Lung (tissue), 11 donors: ENCODE measurements at regions not wholly inside any gene's neighbourhood (a gene's known extent, or its start where the extent isn't known, plus 50 kb on each side); places are given as distances from the start of the nearest gene placed in this dataset.

Experiments used
- ATAC-seq: fragments of 200-7000 bp; cut with Tn5 transposase; one replicate; pipeline ENCODE4 v1.9.1; 2020; ENCODE audit warnings: moderate number of reproducible peaks; ENCODE audit not compliant: insufficient read depth, low FRiP score
- DNase-seq, 3 donors: peaks; one replicate each; pipeline ENCODE4 v3.0.0-alpha.2; 2013 to 2017
- H3K27ac ChIP-seq, 2 donors: one replicate each; pipeline ENCODE4 v1.5.1; 2013; ENCODE audit warnings: mild to moderate bottlenecking in 2 of 2, moderate library complexity in 2 of 2, control low read depth in 1 of 2, inconsistent platforms in 1 of 2, low read depth in 1 of 2, low read length in 1 of 2
- H3K27me3 ChIP-seq, 3 donors: one replicate each; pipeline ENCODE4 v1.5.1; 2013; ENCODE audit warnings: low read length in 2 of 3; ENCODE audit not compliant: control insufficient read depth in 3 of 3, insufficient read depth in 3 of 3
- H3K36me3 ChIP-seq, 4 donors: one replicate each; pipeline ENCODE4 v1.5.1; 2013; ENCODE audit warnings: low read length in 4 of 4, mild to moderate bottlenecking in 1 of 4, moderate library complexity in 1 of 4; ENCODE audit not compliant: control insufficient read depth in 4 of 4, insufficient read depth in 4 of 4
- H3K4me1 ChIP-seq, 5 donors: one replicate each; pipeline ENCODE4 v1.5.1; 2013; ENCODE audit warnings: low read length in 5 of 5, mild to moderate bottlenecking in 2 of 5, moderate library complexity in 1 of 5; ENCODE audit not compliant: control insufficient read depth in 5 of 5, insufficient read depth in 5 of 5
- H3K4me3 ChIP-seq: one replicate; pipeline ENCODE4 v1.5.1; 2013; ENCODE audit warnings: mild to moderate bottlenecking, control low read depth, moderate library complexity
- H3K9ac ChIP-seq, 2 donors: one replicate each; pipeline ENCODE4 v1.5.1; 2013; ENCODE audit warnings: low read length in 2 of 2, control low read depth in 1 of 2; ENCODE audit not compliant: insufficient read depth in 1 of 2
- H3K9me3 ChIP-seq, 4 donors: one replicate each; pipeline ENCODE4 v1.5.1; 2013; ENCODE audit warnings: low read length in 3 of 4, mild to moderate bottlenecking in 1 of 4, moderate library complexity in 1 of 4; ENCODE audit not compliant: control insufficient read depth in 4 of 4, insufficient read depth in 3 of 4
- CTCF ChIP-seq: IDR thresholded peaks from 2 replicates; pipeline ENCODE4 v1.5.1; 2012; ENCODE audit warnings: mild to moderate bottlenecking; ENCODE audit errors: control extremely low read depth, extremely low read depth
- WGBS, 2 donors: extraction: QIAGEN DNeasy Blood & Tissue Kit; methylation state at CpG; one replicate each; pipeline ENCODE4 v1.1.7; 2013; 5-methylcytosine and 5-hydroxymethylcytosine counted together
- donor health status: control.
- donor health status: control.
- donor health status: Bipolar disorder and iron deficiency.
- donor health status: healthy.
- donor health status: DM: yes; HTN: yes; CAD: no.

GRCh38 chr6:4370066-4370465, 234.7 kb upstream of the ECI2 start:
- H3K36me3 ChIP-seq = no peaks in the 10 kb centered on the region
- no peaks in the 10 kb centered on the region for H3K27me3 ChIP-seq
- H3K4me1 ChIP-seq = peaks cover 0 to 16% (median 0%) of the 10 kb centered on the region in 5 donors
- H3K9me3 ChIP-seq = peaks cover 0 to 4% (median 0%) of the 10 kb centered on the region in 4 donors
- H3K4me3 ChIP-seq = no peak overlapping the region
- no peak for DNase-seq
- TF ChIP-seq CTCF = no peak
- no peak for ATAC-seq
- H3K9ac ChIP-seq = no peak overlapping the region
- peak overlapping the region in 1 of 2 donors; percentile 85 for H3K27ac ChIP-seq
- 59% methylated on average over 3 of the region's 3 CpGs for WGBS, 2 donors

GRCh38 chr6:4369616-4370015, 234.2 kb upstream of the ECI2 start:
- H3K27ac ChIP-seq = peak overlapping the region in 1 of 2 donors; percentile 85
- no peak overlapping the region for H3K4me3 ChIP-seq
- DNase-seq (peak in 2 of 3 donors; percentile 29 to 38), ATAC-seq (no peak)
- WGBS, 2 donors = 66 to 74% methylated on average over 4 of the region's 4 CpGs
- H3K36me3 ChIP-seq = no peaks in the 10 kb centered on the region
- no peak overlapping the region for H3K9ac ChIP-seq
- peaks cover 0 to 16% (median 0%) of the 10 kb centered on the region in 5 donors for H3K4me1 ChIP-seq
- TF ChIP-seq CTCF = no peak
- no peaks in the 10 kb centered on the region for H3K27me3 ChIP-seq
- H3K9me3 ChIP-seq = peaks cover 0 to 4% (median 0%) of the 10 kb centered on the region in 4 donors

GRCh38 chr6:4368649-4369048, 233.3 kb upstream of the ECI2 start:
- H3K36me3 ChIP-seq = no peaks in the 10 kb centered on the region
- no peaks in the 10 kb centered on the region for H3K27me3 ChIP-seq
- no peak for DNase-seq
- H3K9me3 ChIP-seq = peaks cover 0 to 4% (median 0%) of the 10 kb centered on the region in 4 donors
- H3K27ac ChIP-seq = no peak overlapping the region
- H3K9ac ChIP-seq = no peak overlapping the region
- no peak for ATAC-seq
- H3K4me1 ChIP-seq = peaks cover 0 to 16% (median 0%) of the 10 kb centered on the region in 5 donors
- TF ChIP-seq CTCF = no peak
- no peak overlapping the region for H3K4me3 ChIP-seq

GRCh38 chr6:4367643-4368042, 232.3 kb upstream of the ECI2 start:
- Histone ChIP-seq H3K27ac (no peak overlapping the region), H3K4me1 (peaks cover 0 to 16% (median 0%) of the 10 kb centered on the region in 5 donors), H3K27me3 (no peaks in the 10 kb centered on the region), H3K4me3 (no peak overlapping the region), H3K9me3 (peaks cover 0 to 4% (median 0%) of the 10 kb centered on the region in 4 donors), H3K36me3 (no peaks in the 10 kb centered on the region), H3K9ac (no peak overlapping the region)
- 79 to 86% methylated on average over 1 of the region's 1 CpG for WGBS, 2 donors
- ATAC-seq = no peak
- no peak for TF ChIP-seq CTCF
- DNase-seq = no peak
